PC-9 (cell line): ENCODE measurements at regions not wholly inside any gene's neighbourhood (a gene's known extent, or its start where the extent isn't known, plus 50 kb on each side); places are given as distances from the start of the nearest gene placed in this dataset.

Experiments used
- CTCF ChIP-seq: fragments of 200-600 bp; sonication (generic); conservative IDR thresholded peaks from 2 replicates; pipeline ENCODE4 v1.6.1; 2017; ENCODE audit warnings: mixed run types, antibody characterized with exemption, mild to moderate bottlenecking, moderate library complexity
- EZH2 ChIP-seq: fragments of 200-600 bp; sonication (generic); IDR thresholded peaks from 2 replicates; pipeline ENCODE4 v1.8.0; 2017; ENCODE audit warnings: antibody characterized with exemption, low read depth

GRCh38 chr20:61127311-61128039 lies 124.6 kb upstream of the CDH4 start:
- TF ChIP-seq CTCF (no peak), EZH2 (no peak)
